Retinal pigment epithelial cell (primary cell): ENCODE measurements at regions not wholly inside any gene's neighbourhood (a gene's known extent, or its start where the extent isn't known, plus 50 kb on each side); places are given as distances from the start of the nearest gene placed in this dataset.

Source experiments
- DNase-seq: peaks from one replicate; pipeline ENCODE4 v3.0.0-alpha.2; 2010; ENCODE audit warnings: low read depth
- H3K4me3 ChIP-seq: 2 replicates; pipeline ENCODE4 v1.5.1; 2011; ENCODE audit warnings: mild to moderate bottlenecking, low read length, control low read depth, moderate library complexity
- TF ChIP-seq, protein P1 (sequence below): conservative IDR thresholded peaks from 2 replicates; pipeline ENCODE4 v1.5.1; 2011; ENCODE audit warnings: low read depth, low read length, control low read depth, inconsistent platforms

- DNase-seq = no peak
- TF ChIP-seq, protein P1, sequence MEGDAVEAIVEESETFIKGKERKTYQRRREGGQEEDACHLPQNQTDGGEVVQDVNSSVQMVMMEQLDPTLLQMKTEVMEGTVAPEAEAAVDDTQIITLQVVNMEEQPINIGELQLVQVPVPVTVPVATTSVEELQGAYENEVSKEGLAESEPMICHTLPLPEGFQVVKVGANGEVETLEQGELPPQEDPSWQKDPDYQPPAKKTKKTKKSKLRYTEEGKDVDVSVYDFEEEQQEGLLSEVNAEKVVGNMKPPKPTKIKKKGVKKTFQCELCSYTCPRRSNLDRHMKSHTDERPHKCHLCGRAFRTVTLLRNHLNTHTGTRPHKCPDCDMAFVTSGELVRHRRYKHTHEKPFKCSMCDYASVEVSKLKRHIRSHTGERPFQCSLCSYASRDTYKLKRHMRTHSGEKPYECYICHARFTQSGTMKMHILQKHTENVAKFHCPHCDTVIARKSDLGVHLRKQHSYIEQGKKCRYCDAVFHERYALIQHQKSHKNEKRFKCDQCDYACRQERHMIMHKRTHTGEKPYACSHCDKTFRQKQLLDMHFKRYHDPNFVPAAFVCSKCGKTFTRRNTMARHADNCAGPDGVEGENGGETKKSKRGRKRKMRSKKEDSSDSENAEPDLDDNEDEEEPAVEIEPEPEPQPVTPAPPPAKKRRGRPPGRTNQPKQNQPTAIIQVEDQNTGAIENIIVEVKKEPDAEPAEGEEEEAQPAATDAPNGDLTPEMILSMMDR = no peak
Measured at GRCh38 chr22:49205483-49205800, 622.2 kb downstream of the BRD1 start.

GRCh38 chr22:49204599-49205482 lies 622.8 kb downstream of the BRD1 start:
- TF ChIP-seq, protein P1 = no peak
- no peak overlapping the region for H3K4me3 ChIP-seq
- DNase-seq = no peak

More at GRCh38 chr22:49205483-49205800, 622.2 kb downstream of the BRD1 start:
- no peak overlapping the region for H3K4me3 ChIP-seq

GRCh38 chr22:49203859-49204598 lies 623.6 kb downstream of the BRD1 start:
- no peak overlapping the region for H3K4me3 ChIP-seq
- no peak for DNase-seq
- TF ChIP-seq, protein P1 = no peak

DNA sequence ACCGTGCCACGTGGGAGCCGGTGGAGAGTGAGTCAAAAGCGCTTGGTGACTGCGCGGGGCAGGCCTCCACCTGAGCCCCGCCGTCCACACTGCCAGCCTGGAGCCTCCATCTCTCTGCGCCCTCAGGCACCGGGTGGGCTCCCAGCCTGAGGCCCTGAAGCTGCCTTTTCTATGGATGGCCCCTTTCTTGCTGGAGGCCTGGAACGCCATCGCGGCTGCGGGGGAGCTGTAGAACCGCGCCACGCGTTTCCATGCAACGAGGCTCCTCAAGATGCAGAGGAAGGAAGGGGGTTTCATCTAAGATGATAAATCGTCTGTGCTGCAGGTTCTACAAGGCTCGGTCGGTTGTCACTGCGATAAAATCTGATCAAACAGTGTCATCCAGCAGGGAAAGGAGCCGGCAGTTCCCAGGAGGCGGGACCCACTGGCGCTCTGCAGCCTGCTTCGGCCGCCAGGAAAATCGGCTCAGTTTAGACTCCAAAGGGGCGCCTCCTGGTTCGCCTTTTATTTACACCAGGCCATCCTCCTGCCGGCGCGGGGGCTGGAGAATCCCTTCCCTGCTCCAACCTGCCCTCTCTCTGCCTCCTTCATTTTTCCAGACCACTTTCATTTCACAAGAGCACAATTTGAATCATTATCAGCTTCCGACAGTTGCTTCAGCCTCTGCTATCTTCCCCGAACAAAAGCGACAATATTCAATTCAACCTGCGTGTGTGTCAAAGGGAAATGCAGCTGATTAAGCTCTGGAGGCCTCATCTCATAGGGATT lies 624.4 kb downstream of the BRD1 start:
- H3K4me3 ChIP-seq = no peak overlapping the region
- DNase-seq = no peak
- TF ChIP-seq, protein P1 = no peak

DNA sequence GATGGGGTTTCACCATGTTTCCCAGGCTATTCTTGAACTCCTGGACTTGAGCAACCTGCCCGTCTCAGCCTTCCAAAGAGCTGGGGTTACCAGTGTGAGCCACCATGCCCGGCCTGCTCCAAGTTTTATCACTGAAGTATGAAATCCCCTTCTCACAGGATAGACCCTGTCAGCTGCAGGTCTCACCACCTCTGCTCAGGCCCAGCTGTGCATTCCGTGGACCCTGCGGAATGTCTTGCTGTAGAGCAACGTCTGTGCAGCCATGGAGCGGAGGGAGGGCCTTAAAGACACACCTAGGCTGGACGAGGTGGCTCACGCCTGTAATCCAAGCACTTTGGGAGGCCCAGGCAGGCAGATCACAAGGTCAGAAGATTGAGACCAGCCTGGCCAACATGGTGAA lies 625.4 kb downstream of the BRD1 start:
- H3K4me3 ChIP-seq = no peak overlapping the region
- TF ChIP-seq, protein P1 = no peak
- no peak for DNase-seq

DNA sequence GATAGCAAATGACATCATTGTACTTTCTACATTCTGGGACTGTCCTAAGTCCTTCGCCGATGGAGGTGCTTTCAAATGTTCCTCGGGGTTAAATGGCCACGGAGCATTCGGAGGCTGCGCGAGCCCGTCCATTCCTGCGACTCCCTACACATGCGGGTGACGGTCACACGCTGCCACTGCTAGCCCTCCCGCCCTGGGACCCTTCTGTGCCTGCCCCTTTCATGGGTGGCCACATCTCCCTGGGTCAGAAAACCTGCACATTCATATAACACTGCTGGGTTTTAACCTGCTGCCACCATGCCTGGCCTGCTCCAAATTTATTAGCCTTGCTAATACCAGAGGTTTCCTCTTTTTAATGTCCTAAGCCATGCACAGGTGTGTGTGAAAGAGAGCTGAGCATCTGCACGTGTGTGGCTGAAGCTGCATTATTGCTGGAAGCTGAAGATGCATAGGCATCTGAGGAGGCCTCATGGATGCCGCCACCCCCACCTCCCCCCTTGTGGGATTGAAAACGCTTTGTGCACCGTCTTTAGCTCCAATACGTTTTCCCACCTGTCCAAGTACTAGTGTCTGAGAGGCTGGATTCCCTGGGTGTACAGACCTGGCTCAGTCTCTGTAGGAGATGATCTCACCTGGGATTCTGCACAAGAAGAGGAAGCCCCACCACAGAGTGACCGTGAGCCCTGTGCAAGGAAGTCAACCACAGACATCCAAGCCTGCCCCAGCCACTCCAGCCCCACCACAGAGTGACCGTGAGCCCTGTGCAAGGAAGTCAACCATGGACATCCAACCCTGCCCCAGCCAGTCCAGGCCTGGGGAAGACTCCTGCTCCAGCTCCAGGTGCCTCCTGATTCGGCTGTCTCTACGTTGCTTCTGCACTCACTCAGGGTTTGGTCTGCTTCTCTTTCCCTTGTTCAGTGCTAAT lies 626.4 kb downstream of the BRD1 start:
- TF ChIP-seq, protein P1 = no peak
- no peak for DNase-seq
- no peak overlapping the region for H3K4me3 ChIP-seq
